ENCODE measurements at regions not wholly inside any gene's neighbourhood (a gene's known extent, or its start where the extent isn't known, plus 50 kb on each side); places are given as distances from the start of the nearest gene placed in this dataset.
A peak's percentile ranks its signal among the peaks of the same experiment; 100 is the strongest.

DNA sequence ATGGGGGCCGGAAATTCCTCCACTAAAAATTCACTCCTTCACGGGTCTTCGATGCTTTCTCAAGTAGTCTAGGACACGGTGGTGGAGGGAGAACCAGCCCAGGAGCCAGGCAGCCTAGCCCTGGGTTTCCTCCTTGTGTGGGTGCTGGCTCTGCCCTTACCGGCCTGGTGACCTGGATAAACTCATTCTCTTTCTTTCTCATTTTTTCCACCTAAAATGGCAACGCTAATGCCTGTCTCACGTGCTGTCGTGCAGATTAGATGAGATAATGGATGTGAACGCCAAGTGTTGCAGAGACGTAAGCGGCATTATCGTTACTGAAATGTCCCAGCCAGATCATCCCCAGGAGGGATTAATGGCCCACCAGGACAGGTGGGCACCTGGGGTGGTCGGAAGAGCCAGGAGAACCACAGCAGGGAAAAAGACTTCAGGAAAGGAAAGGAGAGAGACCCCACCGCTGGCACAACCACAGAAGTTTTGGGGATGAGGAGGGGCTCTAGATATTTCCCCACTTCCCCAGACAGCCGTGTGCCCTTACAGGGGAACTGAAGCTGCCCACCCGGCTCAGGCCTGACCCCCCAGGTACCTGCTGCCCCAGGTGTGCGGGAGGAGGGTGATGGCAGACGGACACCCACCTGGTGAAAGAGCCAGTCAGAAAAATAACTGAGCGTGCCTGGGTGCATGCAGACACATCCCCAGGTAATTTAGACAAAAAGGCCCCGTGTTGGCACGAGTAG, 100.8 kb upstream of the ASAP2 start:
- H3K4me1 Mint-ChIP-seq, result peaks cover 50% of the 10 kb centered on the region
- no peaks in the 10 kb centered on the region for H4K20me1 ChIP-seq (ENCODE audit: low read depth)
- H3K27ac Mint-ChIP-seq, result no peak overlapping the region
- no peaks in the 10 kb centered on the region for H3K79me2 ChIP-seq (ENCODE audit: low read depth)
- H3K36me3 ChIP-seq, result no peaks in the 10 kb centered on the region
- H3K4me2 ChIP-seq, result no peak overlapping the region
- H3K27me3 Mint-ChIP-seq (ENCODE audit: insufficient read depth, low read depth), result peaks cover 6% of the 10 kb centered on the region
- H3K9ac ChIP-seq, result no peak overlapping the region
- no peak overlapping the region for H3K27ac ChIP-seq
- peaks cover 10% of the 10 kb centered on the region for H3F3A ChIP-seq (ENCODE audit: low read depth)
- H3K4me3 ChIP-seq, result no peak overlapping the region
- TF ChIP-seq EZH2phosphoT487 (IDR thresholded peaks at IDR 0.05) (no peak), EZH2 (IDR thresholded peaks at IDR 0.05) (no peak), CTCF (IDR thresholded peaks at IDR 0.05) (no peak)
- H3K4me3 Mint-ChIP-seq, result no peak overlapping the region
- no peaks in the 10 kb centered on the region for H3K36me3 Mint-ChIP-seq
- H3K9me3 ChIP-seq (ENCODE audit: low read depth), result no peaks in the 10 kb centered on the region
- H2AFZ ChIP-seq (replicated peaks), result no peak overlapping the region
- no peaks in the 10 kb centered on the region for H3K9me3 Mint-ChIP-seq
- H3K27me3 ChIP-seq, result no peaks in the 10 kb centered on the region
- peaks cover 20% of the 10 kb centered on the region for H3K4me1 ChIP-seq
- no peak for DNase-seq (ENCODE audit: low spot score)

DNA sequence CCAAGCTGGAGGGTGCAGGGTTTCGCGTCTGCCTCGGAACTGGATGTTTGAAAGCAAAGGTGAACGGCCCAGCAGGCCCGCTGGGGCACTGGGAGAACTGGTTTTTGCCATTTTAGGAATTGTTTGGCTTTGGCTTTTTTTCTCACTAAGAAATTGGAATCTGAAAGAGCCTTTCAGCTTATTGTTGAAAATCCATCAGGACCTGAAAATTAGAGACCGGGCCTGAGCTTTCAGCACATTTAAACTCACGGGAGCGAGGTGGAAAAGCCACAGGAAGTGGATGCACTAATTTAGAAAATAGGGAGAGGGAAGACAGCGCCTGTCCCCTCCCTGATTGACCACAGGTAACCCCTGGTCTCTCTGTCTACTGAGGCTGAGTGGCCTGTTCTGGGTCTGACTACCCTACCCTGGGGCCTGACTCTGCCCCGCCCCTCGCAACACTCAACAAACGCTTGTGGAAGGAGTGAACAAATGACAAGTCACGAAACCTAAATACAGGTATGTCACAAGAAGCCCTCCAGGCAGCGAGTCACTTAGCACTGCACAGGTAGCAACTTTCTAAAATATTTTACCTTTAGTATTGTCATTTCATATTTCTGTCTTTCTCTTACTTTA, 100.3 kb upstream of the MBOAT2 start:
- H3K36me3 Mint-ChIP-seq, result no peaks in the 10 kb centered on the region
- Histone ChIP-seq H3K4me2 (no peak overlapping the region), H3K9me3 (ENCODE audit: low read depth) (no peaks in the 10 kb centered on the region), H3K4me1 (peaks cover 16% of the 10 kb centered on the region), H3K4me3 (no peak overlapping the region), H3K79me2 (ENCODE audit: low read depth) (no peaks in the 10 kb centered on the region), H3K27me3 (no peaks in the 10 kb centered on the region), H2AFZ (replicated peaks) (no peak overlapping the region), H3K36me3 (no peaks in the 10 kb centered on the region), H3K27ac (no peak overlapping the region), H4K20me1 (ENCODE audit: low read depth) (no peaks in the 10 kb centered on the region), H3F3A (ENCODE audit: low read depth) (peaks cover 7% of the 10 kb centered on the region), H3K9ac (no peak overlapping the region)
- peak overlapping the region; percentile 84 for H3K27ac Mint-ChIP-seq
- DNase-seq (ENCODE audit: low spot score), result no peak
- H3K4me1 Mint-ChIP-seq, result peaks cover 56% of the 10 kb centered on the region
- no peak overlapping the region for H3K4me3 Mint-ChIP-seq
- TF ChIP-seq EZH2phosphoT487 (IDR thresholded peaks at IDR 0.05) (no peak), EZH2 (IDR thresholded peaks at IDR 0.05) (no peak), CTCF (IDR thresholded peaks at IDR 0.05) (no peak)
- no peaks in the 10 kb centered on the region for H3K9me3 Mint-ChIP-seq
- peaks cover 2% of the 10 kb centered on the region for H3K27me3 Mint-ChIP-seq (ENCODE audit: insufficient read depth, low read depth)

DNA sequence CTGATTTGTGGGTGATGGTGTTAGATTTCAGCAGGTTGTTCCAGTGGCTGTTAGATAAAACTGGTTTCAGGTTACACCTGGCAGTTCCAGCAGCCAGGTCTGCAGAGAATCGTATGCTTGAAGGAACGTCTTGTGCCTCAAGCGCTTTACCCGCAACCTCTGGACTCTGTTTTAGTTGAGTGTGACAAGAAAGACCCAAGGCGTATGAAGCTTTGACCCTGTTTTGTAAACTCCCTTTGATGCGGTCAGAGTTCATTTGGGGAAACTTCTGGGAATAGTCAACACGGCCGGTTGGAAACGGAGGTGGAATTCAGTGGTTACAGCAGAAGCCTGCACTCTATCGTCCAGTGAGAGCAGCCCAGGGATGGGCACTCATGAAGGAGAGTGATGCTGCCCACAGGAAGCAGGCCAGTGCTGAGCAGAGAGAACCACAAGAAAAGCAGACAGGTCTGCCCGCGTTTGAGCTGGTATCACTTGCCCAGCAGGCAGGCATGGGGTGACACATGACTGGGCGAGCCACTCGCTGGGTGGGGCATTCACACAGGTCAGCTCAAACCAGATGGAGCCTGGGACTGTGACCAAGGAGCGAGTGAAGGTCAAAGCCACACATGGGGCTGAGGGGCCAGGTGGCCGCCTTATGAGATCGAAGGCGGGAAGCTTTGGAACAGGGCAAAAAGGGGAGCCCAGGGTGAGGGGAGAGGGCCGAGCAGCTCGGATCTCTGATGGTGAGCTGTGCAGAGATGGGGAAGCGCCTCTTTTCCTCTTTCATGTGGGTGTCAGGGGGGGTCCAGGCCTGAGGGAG, 99.6 kb upstream of the MBOAT2 start:
- H3K4me3 Mint-ChIP-seq, result no peak overlapping the region
- peak overlapping the region; percentile 84 for H3K27ac Mint-ChIP-seq
- Histone ChIP-seq H3K9me3 (ENCODE audit: low read depth) (no peaks in the 10 kb centered on the region), H3K36me3 (no peaks in the 10 kb centered on the region), H3K27ac (no peak overlapping the region), H3K4me2 (peak overlapping the region; percentile 59), H3K9ac (no peak overlapping the region), H2AFZ (replicated peaks) (peak overlapping the region; percentile 79), H3K27me3 (no peaks in the 10 kb centered on the region), H3K4me1 (peaks cover 16% of the 10 kb centered on the region), H3F3A (ENCODE audit: low read depth) (peaks cover 7% of the 10 kb centered on the region), H3K4me3 (no peak overlapping the region), H4K20me1 (ENCODE audit: low read depth) (no peaks in the 10 kb centered on the region), H3K79me2 (ENCODE audit: low read depth) (no peaks in the 10 kb centered on the region)
- peak; percentile 39 for DNase-seq (ENCODE audit: low spot score)
- TF ChIP-seq EZH2 (IDR thresholded peaks at IDR 0.05) (no peak), CTCF (IDR thresholded peaks at IDR 0.05) (no peak), EZH2phosphoT487 (IDR thresholded peaks at IDR 0.05) (no peak)
- peaks cover 2% of the 10 kb centered on the region for H3K27me3 Mint-ChIP-seq (ENCODE audit: insufficient read depth, low read depth)
- H3K9me3 Mint-ChIP-seq, result no peaks in the 10 kb centered on the region
- H3K36me3 Mint-ChIP-seq, result no peaks in the 10 kb centered on the region
- peaks cover 55% of the 10 kb centered on the region for H3K4me1 Mint-ChIP-seq
